Karpas-422 (cell line): ENCODE measurements at regions not wholly inside any gene's neighbourhood (a gene's known extent, or its start where the extent isn't known, plus 50 kb on each side); places are given as distances from the start of the nearest gene placed in this dataset.

ENCODE experiments used
- DNase-seq: peaks from one replicate; pipeline ENCODE4 v3.0.0-alpha.2; 2015
- H2AFZ ChIP-seq: fragments of 200-600 bp; sonication (generic); 2 replicates; pipeline ENCODE4 v1.6.1; 2014; ENCODE audit warnings: antibody characterized with exemption, low read length, mixed read lengths
- H3K27ac ChIP-seq: fragments of 200-600 bp; sonication (generic); 2 replicates; pipeline ENCODE4 v1.5.1; 2014; ENCODE audit warnings: mild to moderate bottlenecking, low read length, moderate library complexity
- H3K27me3 ChIP-seq: fragments of 200-600 bp; sonication (generic); 2 replicates; pipeline ENCODE4 v1.6.1; 2014; ENCODE audit warnings: low read length, mixed read lengths
- H3K36me3 ChIP-seq: fragments of 200-600 bp; sonication (generic); 2 replicates; pipeline ENCODE4 v1.6.1; 2014; ENCODE audit warnings: low read length, mixed read lengths; ENCODE audit not compliant: insufficient read depth
- H3K4me1 ChIP-seq: fragments of 200-600 bp; sonication (generic); 2 replicates; pipeline ENCODE4 v1.6.1; 2014; ENCODE audit warnings: mild to moderate bottlenecking, low read length, mixed read lengths
- H3K4me2 ChIP-seq: fragments of 200-600 bp; sonication (generic); 2 replicates; pipeline ENCODE4 v1.6.1; 2014; ENCODE audit warnings: low read length, low read depth, mild to moderate bottlenecking; ENCODE audit not compliant: poor library complexity, severe bottlenecking
- H3K4me3 ChIP-seq: fragments of 200-600 bp; sonication (generic); 2 replicates; pipeline ENCODE4 v1.5.1; 2014; ENCODE audit warnings: mild to moderate bottlenecking, antibody characterized with exemption, low read length, mixed read lengths
- H3K79me2 ChIP-seq: fragments of 200-600 bp; sonication (generic); 2 replicates; pipeline ENCODE4 v1.6.1; 2014; ENCODE audit warnings: mild to moderate bottlenecking, low read length, mixed read lengths
- H3K9ac ChIP-seq: fragments of 200-600 bp; sonication (generic); 2 replicates; pipeline ENCODE4 v1.6.0; 2014; ENCODE audit warnings: low read length
- H3K9me2 ChIP-seq: fragments of 200-600 bp; sonication (generic), shearing (Covaris generic); replicated peaks from 2 replicates; pipeline ENCODE4 v1.6.0; 2014; ENCODE audit warnings: mild to moderate bottlenecking, low read length, moderate library complexity; ENCODE audit not compliant: insufficient read depth
- H3K9me3 ChIP-seq: fragments of 300-700, 200-600 bp; sonication (generic); 2 replicates; pipeline ENCODE4 v1.6.1; 2014; ENCODE audit warnings: low read length, mixed read lengths
- H4K20me1 ChIP-seq: fragments of 200-600 bp; sonication (generic); 2 replicates; pipeline ENCODE4 v1.6.1; 2014; ENCODE audit warnings: mild to moderate bottlenecking, antibody characterized with exemption, low read length, low read depth; ENCODE audit not compliant: insufficient read depth

DNA sequence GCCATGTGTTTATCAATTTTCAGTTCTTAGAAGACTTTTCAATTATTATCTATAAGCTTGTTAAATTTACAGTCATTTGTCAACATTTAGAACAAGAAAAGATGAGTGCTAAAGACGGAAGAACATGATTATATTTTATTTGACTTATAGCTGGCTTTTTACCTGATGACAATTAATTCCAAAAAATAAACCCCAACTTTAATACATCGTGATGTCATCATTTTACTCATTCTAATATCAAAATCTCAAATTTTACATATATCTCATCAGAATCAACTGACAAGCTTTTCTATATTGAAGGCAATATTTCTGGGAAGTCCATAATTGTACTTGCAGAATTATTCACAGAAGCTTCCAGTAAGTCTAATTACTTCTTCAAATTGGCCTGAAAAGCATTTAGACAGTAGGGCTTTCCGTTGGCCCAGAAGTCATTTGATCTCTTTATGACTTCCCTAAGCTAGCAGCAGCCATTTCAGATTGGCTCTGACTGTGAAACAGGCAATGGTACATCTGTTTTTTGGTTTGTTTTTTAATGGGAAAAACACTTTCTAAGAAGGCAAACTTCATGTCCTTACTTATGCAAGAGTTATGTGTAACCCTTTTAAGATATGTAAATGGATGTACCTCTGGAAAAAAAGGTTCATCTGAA is 234.7 kb upstream of the PLSCR5 start:
- Histone ChIP-seq H3K9me2 (no peaks in the 10 kb centered on the region), H3K27me3 (no peaks in the 10 kb centered on the region), H3K4me3 (no peak overlapping the region), H3K9ac (no peak overlapping the region), H3K27ac (no peak overlapping the region), H4K20me1 (no peaks in the 10 kb centered on the region), H3K9me3 (peaks cover 3% of the 10 kb centered on the region; the same call in 1 of the 2 replicates), H3K4me1 (no peaks in the 10 kb centered on the region), H2AFZ (no peak overlapping the region), H3K79me2 (no peaks in the 10 kb centered on the region), H3K4me2 (no peak overlapping the region), H3K36me3 (no peaks in the 10 kb centered on the region)
- no peak for DNase-seq

- Histone ChIP-seq H3K4me3 (no peak overlapping the region), H3K9me3 (peaks cover 3% of the 10 kb centered on the region; the same call in 1 of the 2 replicates), H3K27me3 (no peaks in the 10 kb centered on the region), H3K4me2 (no peak overlapping the region), H2AFZ (no peak overlapping the region), H3K79me2 (no peaks in the 10 kb centered on the region), H3K27ac (no peak overlapping the region), H3K4me1 (no peaks in the 10 kb centered on the region), H3K9me2 (no peaks in the 10 kb centered on the region), H3K9ac (no peak overlapping the region), H4K20me1 (no peaks in the 10 kb centered on the region), H3K36me3 (no peaks in the 10 kb centered on the region)
- no peak for DNase-seq
Observed at GRCh38 chr3:146838221-146838620, 233.1 kb upstream of the PLSCR5 start.

- H2AFZ ChIP-seq, result no peak overlapping the region
- no peaks in the 10 kb centered on the region for H3K79me2 ChIP-seq
- no peak overlapping the region for H3K4me3 ChIP-seq
- DNase-seq, result no peak
- no peak overlapping the region for H3K9ac ChIP-seq
- H3K9me2 ChIP-seq, result no peaks in the 10 kb centered on the region
- no peak overlapping the region for H3K27ac ChIP-seq
- no peak overlapping the region for H3K4me2 ChIP-seq
- no peaks in the 10 kb centered on the region for H3K4me1 ChIP-seq
- no peaks in the 10 kb centered on the region for H4K20me1 ChIP-seq
- no peaks in the 10 kb centered on the region for H3K27me3 ChIP-seq
- no peaks in the 10 kb centered on the region for H3K36me3 ChIP-seq
- no peaks in the 10 kb centered on the region; the same call in 1 of the 2 replicates for H3K9me3 ChIP-seq
Observed at GRCh38 chr3:146834917-146835316, 229.8 kb upstream of the PLSCR5 start.

- Histone ChIP-seq H3K79me2 (no peaks in the 10 kb centered on the region), H3K36me3 (no peaks in the 10 kb centered on the region), H3K27ac (no peak overlapping the region), H3K4me1 (no peaks in the 10 kb centered on the region), H3K4me3 (no peak overlapping the region), H3K4me2 (no peak overlapping the region), H3K9me3 (peaks cover 4% of the 10 kb centered on the region), H3K9ac (no peak overlapping the region), H4K20me1 (no peaks in the 10 kb centered on the region), H3K9me2 (no peaks in the 10 kb centered on the region), H3K27me3 (no peaks in the 10 kb centered on the region), H2AFZ (no peak overlapping the region)
- DNase-seq, result no peak
Observed at GRCh38 chr3:146832857-146833458, 227.8 kb upstream of the PLSCR5 start.

- Histone ChIP-seq H3K27ac (no peak overlapping the region), H3K79me2 (no peaks in the 10 kb centered on the region), H3K9me3 (peaks cover 4% of the 10 kb centered on the region), H3K36me3 (no peaks in the 10 kb centered on the region), H3K9ac (no peak overlapping the region), H3K4me3 (no peak overlapping the region), H3K4me2 (no peak overlapping the region), H3K4me1 (no peaks in the 10 kb centered on the region), H4K20me1 (no peaks in the 10 kb centered on the region), H3K9me2 (no peaks in the 10 kb centered on the region), H3K27me3 (no peaks in the 10 kb centered on the region), H2AFZ (no peak overlapping the region)
- DNase-seq, result no peak
Observed at GRCh38 chr3:146831659-146832058, 226.5 kb upstream of the PLSCR5 start.

- H3K4me2 ChIP-seq, result no peak overlapping the region
- H3K79me2 ChIP-seq, result no peaks in the 10 kb centered on the region
- no peaks in the 10 kb centered on the region for H4K20me1 ChIP-seq
- H3K4me3 ChIP-seq, result no peak overlapping the region
- no peak overlapping the region for H3K9ac ChIP-seq
- H2AFZ ChIP-seq, result no peak overlapping the region
- no peaks in the 10 kb centered on the region for H3K36me3 ChIP-seq
- H3K9me3 ChIP-seq, result peaks cover 4% of the 10 kb centered on the region
- no peaks in the 10 kb centered on the region for H3K4me1 ChIP-seq
- H3K27me3 ChIP-seq, result no peaks in the 10 kb centered on the region
- H3K27ac ChIP-seq, result no peak overlapping the region
- no peak for DNase-seq
- no peaks in the 10 kb centered on the region for H3K9me2 ChIP-seq
Observed at GRCh38 chr3:146830231-146830630, 225.1 kb upstream of the PLSCR5 start.

DNA sequence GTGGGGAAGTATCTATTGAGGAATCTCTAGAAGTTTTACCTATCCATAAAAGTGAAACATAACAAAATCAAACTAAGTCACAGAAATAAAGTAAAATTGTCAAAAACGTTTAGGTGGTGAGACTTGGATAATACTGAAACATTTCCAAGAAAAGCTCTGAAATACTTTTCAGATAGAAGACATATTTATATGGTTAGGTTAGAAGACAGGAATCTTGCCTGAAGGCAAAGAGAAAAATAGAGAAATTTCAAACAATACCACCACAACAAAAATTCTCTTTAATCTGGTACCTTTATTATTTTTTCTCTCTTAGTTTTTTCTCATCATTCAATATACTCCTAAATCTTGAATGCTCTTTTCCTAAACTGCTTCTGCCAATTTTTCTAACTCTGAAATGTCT is 222.7 kb upstream of the PLSCR5 start:
- H2AFZ ChIP-seq, result no peak overlapping the region
- DNase-seq, result no peak
- no peaks in the 10 kb centered on the region for H3K36me3 ChIP-seq
- H3K27ac ChIP-seq, result no peak overlapping the region
- no peaks in the 10 kb centered on the region for H3K79me2 ChIP-seq
- no peaks in the 10 kb centered on the region for H4K20me1 ChIP-seq
- H3K4me2 ChIP-seq, result no peak overlapping the region
- no peaks in the 10 kb centered on the region for H3K27me3 ChIP-seq
- H3K9me2 ChIP-seq, result 0 out of 2 replicates have a peak, but pooled peaks cover 3% of the 10 kb centered on the region
- H3K4me1 ChIP-seq, result no peaks in the 10 kb centered on the region
- H3K9me3 ChIP-seq, result peaks cover 4% of the 10 kb centered on the region
- no peak overlapping the region for H3K9ac ChIP-seq
- no peak overlapping the region for H3K4me3 ChIP-seq

DNA sequence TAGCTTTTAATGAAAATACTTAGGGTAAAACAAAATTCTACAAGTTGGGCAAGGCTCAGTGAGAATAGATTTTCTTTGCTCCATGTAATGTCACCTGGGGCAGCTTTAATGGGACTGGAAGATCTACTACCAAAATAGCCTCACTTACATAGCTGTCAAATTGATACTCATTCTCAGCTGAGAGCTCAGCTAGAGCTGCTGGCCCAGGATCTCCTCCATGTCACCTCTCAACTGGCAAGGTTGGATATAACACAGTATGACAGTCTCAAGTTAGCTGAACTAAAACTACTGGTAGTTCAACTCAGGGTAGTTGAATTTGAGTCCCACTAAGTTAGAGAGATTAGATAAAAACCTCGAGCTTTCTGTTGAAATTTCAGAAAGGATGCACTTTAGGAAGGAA is 218.5 kb upstream of the PLSCR5 start:
- Histone ChIP-seq H3K4me2 (no peak overlapping the region), H3K9ac (no peak overlapping the region), H2AFZ (no peak overlapping the region), H3K79me2 (no peaks in the 10 kb centered on the region), H3K9me2 (0 out of 2 replicates have a peak, but pooled peaks cover 3% of the 10 kb centered on the region), H3K4me1 (no peaks in the 10 kb centered on the region), H3K36me3 (no peaks in the 10 kb centered on the region), H3K9me3 (peaks cover 1% of the 10 kb centered on the region; the same call in 1 of the 2 replicates), H4K20me1 (no peaks in the 10 kb centered on the region), H3K4me3 (no peak overlapping the region), H3K27ac (no peak overlapping the region), H3K27me3 (no peaks in the 10 kb centered on the region)
- no peak for DNase-seq
